Choroid plexus epithelial cell (primary cell): ENCODE measurements at regions not wholly inside any gene's neighbourhood (a gene's known extent, or its start where the extent isn't known, plus 50 kb on each side); places are given as distances from the start of the nearest gene placed in this dataset.

Experiments used
- DNase-seq: peaks from one replicate; pipeline ENCODE4 v3.0.0-alpha.2; 2010; ENCODE audit warnings: low read depth
- H3K4me3 ChIP-seq: 2 replicates; pipeline ENCODE4 v1.5.1; 2011; ENCODE audit warnings: low read depth, mild to moderate bottlenecking, control low read depth, low read length, moderate library complexity
- CTCF ChIP-seq: conservative IDR thresholded peaks from 2 replicates; pipeline ENCODE4 v1.5.1; 2011; ENCODE audit warnings: low read depth, mild to moderate bottlenecking, control low read depth, inconsistent platforms, low read length, moderate library complexity

GRCh38 chr2:109685453-109685852 is 71.3 kb downstream of the SOWAHC start:
- H3K4me3 ChIP-seq: no peak overlapping the region
- DNase-seq: peak; percentile 62
- no peak for TF ChIP-seq CTCF

- TF ChIP-seq CTCF: no peak
- no peak for DNase-seq
- no peak overlapping the region for H3K4me3 ChIP-seq
Observed at GRCh38 chr2:109686921-109687320, 72.8 kb downstream of the SOWAHC start.

GRCh38 chr2:109689182-109689930 is 75.2 kb downstream of the SOWAHC start:
- TF ChIP-seq CTCF: no peak
- no peak for DNase-seq
- H3K4me3 ChIP-seq: no peak overlapping the region

DNA sequence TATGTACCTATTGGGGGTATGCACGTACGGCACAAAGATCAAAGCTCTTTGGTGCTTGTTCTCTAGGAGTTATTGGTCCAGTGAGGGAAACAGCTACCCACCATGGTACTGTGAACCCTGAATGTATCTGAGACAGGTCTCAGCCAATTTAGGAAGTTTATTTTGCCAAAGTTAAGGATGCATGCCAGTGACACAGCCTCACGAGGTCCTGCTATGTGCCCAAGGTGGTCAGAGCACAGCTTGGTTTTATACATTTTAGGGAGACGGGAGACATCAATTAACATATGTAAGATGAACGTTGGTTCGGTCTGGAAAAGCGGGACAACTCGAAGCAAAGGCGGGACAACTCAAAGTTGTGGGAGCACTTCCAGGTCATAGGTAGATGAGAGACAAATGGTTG is 75.8 kb downstream of the SOWAHC start:
- DNase-seq: no peak
- TF ChIP-seq CTCF: no peak
- H3K4me3 ChIP-seq: no peak overlapping the region

- TF ChIP-seq CTCF: no peak
- no peak overlapping the region for H3K4me3 ChIP-seq
- no peak for DNase-seq
Observed at GRCh38 chr2:109690457-109690821, 76.3 kb downstream of the SOWAHC start.

GRCh38 chr2:109690822-109691541 is 76.8 kb downstream of the SOWAHC start:
- DNase-seq: no peak
- H3K4me3 ChIP-seq: no peak overlapping the region
- TF ChIP-seq CTCF: no peak
